HG03135 (cell line): ENCODE measurements at regions not wholly inside any gene's neighbourhood (a gene's known extent, or its start where the extent isn't known, plus 50 kb on each side); places are given as distances from the start of the nearest gene placed in this dataset.

Source experiments
- ATAC-seq: cut with Tn5 transposase; IDR thresholded peaks from one replicate; pipeline ENCODE4 v1.9.1; 2021; ENCODE audit warnings: mild to moderate bottlenecking, moderate library complexity; ENCODE audit not compliant: unreplicated experiment

DNA sequence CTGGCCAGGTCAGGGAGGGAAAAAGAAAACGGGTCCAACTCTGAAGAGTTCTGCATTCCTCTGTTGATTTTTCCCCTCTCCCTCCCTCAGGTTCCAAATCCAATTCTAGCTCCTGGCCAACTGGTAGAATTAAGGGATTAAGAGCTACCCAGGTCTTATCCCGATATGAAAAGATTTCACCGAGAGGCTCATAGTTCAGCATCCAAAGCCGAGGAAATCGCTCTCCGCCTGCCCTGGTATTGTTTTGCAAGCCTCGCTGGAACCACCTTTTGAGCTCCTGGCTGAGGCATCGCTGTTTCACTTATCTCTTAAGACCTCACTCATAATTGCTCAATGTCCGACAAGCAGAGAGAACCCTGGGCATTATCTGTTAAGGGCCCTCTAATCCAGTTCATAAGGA lies 180.4 kb downstream of the URI1 start:
- no peak for ATAC-seq

DNA sequence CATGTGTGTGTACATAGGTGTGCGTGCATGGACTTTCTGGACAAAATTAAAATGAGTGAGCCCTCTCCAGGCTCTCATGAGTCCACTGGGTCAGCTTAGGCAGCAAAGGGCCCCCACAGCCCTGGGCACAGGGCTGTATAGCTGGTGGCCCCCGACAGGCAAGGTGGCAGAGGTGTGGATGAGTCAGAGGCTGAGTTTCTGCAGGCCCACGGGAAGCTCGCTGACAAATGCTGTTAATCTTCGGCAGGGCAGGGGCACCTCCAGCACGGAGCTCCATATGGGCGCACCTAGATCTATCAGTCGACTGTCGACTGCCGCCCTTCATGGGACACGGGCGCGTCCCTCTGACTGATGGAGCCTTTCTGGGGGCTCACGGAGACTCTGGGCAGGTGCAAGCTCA lies 181.1 kb downstream of the URI1 start:
- no peak for ATAC-seq

DNA sequence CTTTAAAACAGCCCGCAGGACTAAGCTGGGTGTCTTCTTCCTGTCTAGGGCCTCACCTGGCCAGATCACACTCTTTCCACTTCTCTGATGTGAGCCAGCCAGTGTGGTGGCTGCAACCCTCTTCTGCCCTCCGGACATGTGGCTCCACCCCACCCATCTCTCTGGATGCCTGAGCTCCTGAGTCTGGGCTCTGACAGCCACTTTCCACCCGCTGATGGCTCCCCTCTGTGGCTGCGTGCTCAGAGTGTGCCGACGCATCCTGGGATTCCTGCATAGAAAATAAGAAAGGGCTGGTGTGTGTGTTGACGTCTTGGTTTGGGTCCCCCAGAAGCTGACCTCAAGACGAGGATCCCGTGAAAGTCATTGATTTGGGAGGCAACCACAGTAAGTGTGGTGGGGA lies 181.6 kb downstream of the URI1 start:
- ATAC-seq = no peak

DNA sequence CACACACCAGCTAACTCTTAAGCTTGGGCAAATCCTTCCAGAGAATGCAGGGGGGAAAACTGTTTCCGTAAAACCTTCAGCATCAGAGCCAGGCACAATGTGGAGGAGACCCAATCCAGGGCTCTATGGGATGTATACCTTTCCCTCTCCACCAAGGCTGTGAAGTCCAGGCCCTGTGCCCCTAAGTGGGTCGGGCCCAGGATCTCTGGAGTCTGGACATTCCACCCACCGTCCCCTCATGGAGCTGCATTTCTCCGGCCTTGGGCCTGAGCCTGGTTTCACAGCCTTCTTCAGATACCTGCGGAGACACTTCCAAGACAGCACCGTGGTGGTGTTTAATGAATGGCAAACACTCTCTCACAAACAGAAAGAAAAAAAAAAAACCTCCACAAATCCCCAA lies 186.2 kb downstream of the URI1 start:
- no peak for ATAC-seq

DNA sequence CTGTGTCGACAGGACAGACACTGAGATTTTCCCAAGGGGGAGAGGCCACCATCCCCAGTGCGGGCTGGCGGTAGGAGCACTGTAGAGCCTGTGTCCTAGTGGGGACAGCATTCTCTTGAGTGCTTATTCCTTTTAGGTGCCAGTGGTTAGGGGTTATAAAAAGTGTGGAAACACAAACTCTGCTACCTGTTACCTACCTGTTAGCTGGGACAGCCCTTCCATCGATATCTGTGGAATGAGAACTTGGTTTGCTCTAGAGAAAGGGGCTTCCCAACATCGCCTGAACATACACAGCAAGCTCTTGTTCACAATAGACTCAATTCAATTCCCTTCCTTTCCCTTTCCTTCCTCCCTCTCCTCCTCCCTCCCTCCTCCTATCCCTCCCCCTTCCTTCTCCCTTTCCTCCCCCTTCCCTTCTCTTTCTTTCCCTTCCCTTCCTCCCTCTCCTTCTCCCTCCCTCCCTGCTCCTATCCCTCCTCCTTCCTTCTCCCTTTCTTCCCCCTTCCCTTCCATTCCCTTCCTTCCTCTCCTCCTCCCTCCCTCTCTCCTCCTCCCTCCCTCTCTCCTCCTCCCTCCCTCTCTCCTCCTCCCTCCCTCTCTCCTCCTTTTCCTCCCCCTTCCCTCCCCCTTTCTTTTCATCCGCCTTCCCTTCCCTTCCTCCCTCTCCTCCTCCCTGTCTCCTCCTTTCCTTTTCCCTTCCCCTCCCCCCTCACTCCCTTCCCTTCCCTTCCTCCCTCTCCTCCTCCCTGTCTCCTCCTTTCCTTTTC lies 188.5 kb downstream of the URI1 start:
- ATAC-seq = no peak

DNA sequence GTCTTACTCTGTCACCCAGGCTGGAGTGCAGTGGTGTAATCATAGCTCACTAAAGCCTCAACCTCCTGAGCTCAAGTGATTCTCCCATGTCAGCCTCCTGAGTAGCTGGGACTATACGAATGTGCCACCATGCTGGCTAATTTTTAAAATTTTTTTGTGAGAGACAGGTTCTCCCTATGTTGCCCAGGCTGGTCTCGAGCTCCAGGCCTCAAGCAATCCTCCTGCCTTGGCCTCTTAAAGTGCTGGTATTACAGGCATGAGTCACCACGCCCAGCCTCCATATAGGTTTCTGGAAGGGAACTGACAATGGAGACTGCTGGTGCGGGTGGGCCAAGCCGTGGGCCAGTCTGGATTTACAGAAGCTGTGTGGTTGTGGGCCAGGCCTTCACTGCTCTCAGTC lies 189.2 kb downstream of the URI1 start:
- no peak for ATAC-seq

DNA sequence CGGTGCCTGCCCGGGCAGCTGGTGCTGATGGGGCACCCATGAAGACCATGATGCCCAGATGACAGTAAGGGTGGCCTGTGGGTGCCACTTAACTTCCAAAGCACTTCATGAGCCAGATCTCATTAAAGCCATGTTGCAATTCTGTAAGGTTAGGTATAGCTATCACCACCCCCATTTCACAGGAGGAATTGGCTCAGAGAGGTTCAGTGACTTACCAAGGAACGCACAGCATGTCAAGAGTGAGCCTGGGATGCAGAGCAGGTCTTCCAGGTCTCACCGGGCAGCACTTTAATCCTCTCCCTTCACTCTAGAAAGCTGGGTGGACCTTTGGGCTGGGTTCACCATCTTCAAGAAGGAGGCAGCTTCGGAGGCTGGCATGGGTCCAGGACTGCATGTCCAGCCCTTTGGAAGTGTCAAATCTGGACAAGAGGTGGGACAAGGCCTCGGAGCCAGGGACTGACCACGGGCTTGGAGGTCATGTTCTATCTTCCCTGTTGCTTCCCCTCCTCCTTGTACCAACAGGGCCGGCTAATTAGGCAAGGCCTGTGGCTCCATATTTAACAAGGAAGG lies 189.8 kb downstream of the URI1 start:
- no peak for ATAC-seq

DNA sequence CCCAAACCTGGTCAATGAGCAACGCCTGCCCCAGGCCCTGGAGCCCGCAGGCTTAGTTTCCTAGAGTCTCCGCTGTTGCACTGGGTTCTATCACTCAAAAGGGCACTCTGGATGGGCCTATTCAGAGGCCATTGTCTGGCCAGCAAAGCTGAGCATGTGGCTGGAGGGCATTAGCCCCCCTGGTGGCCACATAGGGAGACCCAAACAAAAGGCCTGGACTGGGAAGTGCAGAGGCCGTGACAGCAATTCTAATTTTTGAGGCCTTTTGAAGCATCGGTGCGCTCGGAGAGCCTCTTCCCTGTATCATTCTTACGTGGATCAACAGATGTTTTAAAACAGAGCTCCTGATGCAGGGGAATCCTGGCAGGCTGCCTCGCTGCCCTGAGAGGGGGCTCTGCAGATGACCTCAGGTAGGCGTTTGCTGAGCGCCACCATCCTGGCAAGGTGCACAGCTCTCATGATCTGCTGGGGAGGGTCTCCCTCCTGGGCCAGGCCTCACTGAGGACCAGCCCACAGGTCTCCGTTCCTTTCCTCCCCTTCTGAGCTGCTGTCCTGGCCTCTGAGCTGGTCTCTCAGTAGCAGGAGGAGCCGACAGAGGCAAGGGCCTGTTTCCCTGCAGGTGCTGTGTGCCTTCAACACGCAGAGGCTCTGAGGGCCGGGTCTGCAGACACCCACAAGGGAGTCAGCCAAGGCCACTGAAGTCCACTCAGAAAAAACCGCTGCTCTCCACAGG lies 190.5 kb downstream of the URI1 start:
- ATAC-seq = no peak

DNA sequence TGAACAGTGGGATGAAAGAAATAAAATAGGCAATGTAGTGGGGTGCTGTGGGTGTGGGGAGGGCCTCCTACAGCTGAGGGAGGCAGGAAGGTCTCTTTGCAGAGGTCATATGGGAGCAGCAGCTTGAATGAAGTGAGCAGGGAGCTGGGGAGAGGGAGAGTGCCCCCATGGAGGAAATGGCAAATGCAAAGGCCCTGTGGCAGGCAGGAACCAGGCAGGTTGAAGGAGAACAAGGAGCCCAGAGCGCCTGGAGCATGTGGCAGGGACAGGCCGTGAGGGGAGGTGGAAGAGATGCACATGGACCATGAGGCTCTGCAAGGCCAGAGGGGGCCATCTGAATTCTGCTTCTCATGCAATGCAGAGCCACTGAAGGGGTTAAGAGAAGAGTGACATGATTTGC lies 191.8 kb downstream of the URI1 start:
- no peak for ATAC-seq

DNA sequence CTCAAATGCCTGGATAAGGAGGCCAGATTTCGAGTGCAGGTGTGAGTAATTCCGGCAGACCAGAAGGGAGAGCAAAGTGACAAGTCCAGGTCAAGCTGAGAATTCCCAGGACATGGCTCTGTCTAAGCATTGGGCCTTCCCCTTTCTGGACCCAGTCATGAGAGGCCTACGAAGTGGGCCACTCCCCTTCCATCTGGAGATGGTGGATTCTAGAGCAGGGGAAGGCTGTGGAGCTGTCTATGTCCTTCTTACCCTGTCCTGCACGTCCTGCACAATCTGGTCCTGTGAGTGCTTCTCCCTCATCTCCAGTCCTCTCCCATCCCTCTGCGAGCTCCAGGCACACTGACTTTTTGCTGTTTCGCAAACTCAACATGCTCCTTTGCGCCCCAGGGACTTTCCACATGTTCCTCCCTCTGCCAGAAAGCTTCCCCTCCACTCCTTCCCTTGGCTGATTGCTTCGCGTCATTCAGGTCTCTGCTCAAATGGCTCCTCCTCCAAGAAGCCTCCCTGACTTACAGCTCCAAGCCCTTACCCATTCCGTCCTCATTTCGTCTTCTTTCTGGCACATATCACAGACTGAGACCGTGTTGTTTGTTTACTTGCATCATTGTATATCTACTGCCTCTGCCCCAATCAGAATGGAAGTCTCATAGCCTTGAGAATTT lies 193.2 kb downstream of the URI1 start:
- ATAC-seq = no peak

DNA sequence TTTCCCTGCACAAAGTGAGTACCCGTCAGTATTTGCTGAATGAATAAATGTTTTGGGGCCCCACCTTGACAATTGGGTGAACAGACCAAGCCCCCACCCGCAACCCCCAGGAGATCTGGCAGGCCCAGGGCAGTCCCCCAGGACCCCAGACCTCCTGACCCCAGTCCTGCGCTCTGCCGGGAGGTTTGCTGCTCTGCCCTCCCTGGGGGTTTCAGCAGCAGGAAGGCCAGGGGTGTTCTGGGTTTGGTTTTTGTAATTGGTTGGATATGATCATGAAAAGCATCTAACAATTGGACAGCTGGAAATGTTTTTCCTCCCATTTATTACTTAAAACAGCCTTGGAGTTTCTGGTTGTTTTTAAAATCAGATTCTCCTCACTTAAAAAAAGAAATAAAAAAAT lies 193.8 kb downstream of the URI1 start:
- ATAC-seq = no peak

DNA sequence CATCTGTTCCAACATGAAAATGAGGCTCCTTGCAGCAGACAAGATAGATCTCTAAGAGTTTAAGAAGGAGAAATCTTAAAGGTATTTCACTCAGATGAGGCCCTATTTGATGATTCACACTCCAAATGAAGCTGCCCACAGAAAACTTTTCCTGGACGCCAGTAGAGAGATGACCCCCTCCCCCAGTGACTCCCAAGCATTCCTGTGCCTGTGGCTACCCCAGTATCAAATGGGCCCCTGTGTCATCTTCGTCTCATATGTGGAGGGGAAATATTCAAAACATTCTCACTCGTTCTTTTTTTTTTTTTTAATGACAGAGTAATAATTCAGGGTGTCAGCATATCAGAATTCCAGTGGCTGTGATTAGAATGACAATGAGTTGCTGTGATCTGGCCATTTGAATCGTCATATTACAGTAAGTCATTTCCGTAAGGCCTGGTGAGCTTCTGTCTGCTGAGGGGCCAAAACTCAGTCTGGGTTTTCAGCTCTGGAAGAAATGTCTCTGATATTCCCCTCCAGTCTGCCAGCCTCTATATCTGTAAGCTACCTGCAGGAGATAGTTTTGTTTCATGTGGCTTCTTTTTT lies 194.7 kb downstream of the URI1 start:
- no peak for ATAC-seq

DNA sequence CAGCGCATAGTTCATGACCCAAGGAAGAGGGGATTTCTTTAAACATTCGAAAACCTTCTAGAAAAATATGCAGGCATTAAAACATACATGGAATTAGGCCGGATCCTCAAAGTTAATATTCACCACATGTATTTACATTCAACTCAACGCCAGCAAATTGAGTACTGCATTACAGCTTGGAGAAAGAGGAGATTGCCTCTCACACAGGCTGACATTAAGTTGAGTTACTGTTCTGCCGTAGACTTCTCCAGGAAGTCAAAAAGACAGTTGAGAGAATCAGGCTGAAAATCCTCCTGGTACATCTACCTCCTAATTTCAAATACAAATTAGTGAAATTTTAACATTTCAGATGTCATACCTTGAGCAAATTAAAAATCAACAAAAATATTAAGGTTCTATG lies 195.7 kb downstream of the URI1 start:
- ATAC-seq = no peak

DNA sequence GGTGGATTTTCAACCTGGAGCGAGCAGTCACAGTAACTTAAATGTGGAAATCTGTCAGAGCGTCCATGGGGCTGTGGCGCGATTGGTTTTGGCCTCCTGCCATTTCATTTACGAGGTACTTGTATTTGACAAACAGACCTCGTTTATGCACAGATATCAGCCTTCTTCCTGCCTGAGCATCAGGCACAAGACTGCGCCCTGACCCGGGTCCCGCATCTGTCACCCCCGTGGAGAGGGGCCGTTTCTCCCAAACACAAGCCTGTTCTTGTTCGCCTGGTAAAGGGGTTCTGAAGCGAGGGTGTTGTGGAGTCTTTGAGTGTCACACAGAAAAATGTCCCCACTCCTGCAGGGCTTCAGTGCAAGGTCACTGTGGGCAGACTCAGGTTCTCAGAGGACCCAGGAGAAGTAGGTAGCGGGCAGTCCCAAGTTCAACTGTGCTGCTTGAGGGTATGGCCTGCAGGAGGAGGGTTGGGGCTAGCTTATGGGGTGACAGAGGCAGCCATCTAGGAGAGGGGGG lies 202.3 kb downstream of the URI1 start:
- no peak for ATAC-seq

DNA sequence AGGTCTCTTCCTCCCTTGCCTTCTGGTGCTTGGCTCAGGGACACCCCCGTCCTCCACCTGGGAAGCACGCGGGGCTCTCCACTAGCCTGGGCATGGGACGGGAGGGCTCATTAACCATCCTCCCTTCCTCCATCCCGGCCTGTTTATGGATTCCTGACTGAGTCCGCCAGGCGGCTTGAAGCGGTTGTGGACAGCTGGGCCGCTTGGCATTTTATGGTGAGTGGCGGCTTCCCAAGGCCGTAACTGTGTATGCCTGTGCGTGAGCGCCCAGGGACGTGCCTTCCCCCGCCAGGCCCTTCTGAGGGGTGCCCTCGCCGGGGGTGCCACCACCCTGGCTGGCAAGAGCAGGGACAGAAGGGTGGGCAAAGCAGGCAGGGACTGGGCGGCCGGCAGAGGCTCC lies 202.8 kb downstream of the URI1 start:
- ATAC-seq = no peak

DNA sequence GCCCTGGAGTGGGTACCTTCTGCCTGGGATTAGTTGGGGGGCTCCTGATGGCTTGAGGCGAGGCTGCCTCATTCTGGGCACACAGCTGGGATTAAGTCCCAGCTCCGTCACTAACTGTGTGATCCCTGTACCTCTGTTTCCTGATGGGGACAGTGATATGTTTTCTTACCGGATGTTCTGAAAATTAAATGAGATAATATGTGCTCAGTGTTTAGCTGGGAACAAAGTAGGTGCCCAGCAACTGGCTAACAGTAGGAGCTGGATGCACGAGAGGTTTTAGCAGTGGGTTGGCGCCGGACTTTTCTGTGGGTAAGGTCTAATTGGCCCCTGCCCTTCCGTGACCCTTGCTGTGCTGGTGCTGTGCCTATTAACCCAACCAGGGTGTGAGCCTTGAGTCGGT lies 203.4 kb downstream of the URI1 start:
- ATAC-seq = no peak

DNA sequence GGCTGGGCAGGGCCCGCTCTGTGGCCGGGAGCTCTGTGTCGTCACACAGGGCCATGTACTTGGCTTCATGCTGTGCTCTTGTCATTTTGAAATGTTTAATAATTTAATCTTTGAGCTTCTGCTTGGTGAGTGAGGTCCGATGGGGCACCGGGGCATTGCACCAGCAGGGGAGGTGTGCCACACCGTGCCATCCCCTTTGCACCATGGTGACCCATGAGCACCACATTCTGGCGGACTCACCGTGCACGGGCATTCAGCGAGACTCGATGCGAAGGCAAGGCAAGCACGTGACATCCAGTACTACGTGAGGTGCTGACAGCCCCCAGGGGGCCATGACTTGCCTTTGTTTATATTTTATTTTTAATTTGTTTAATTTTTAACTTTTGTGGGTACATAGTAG lies 204.3 kb downstream of the URI1 start:
- no peak for ATAC-seq

DNA sequence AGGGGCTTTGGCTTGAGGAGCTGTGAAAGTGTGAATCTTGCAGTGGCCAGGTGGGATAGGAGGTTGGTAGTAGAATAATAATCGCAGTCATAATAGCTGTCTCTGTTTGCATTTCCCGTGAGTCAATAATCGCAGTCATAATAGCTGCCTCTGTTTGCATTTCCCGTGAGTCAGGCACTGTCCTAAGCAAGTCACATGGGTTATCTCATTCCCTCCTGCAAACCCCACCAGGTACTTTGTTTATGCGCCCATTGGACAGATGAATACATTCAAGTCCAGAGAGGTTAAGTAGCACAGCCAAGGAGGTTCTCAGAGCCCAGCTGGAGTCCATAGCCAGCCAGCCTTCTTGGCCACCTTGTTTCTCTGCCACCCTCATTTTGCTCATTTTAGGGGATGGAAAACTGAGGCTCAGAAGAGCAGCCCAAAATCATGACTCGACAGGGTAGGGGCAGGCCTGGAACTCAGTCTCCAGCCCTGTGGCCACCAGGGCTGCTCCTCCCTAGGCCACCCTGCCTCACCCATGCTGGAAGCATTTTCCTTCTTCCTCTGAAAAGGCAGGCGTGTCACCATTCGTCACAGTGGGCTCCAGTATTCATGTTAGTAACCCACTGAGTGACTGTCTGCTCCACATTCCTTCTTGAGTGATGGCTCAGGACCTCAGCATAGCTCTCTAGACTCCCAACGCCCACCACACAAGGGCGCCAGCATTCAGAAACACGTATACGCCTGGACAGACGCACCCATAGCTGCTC lies 206.2 kb downstream of the URI1 start:
- ATAC-seq = no peak

DNA sequence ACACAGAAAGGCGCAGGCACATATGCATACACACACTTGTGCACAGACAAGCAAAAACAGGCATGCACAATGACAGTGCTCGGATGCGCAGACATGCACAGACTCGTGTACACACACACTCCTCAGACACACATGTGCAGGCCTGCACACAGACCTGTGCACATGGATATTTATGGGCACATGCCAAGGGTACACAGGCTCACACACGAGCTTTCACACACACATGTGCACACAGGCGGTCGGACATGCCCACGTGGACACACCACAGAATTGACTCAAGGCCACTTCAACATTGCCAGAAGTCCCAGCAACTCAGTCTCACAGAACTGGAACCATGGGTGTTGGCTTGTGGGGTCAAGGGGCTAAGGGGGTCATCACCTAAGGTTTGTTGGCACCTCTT lies 206.8 kb downstream of the URI1 start:
- ATAC-seq = no peak

DNA sequence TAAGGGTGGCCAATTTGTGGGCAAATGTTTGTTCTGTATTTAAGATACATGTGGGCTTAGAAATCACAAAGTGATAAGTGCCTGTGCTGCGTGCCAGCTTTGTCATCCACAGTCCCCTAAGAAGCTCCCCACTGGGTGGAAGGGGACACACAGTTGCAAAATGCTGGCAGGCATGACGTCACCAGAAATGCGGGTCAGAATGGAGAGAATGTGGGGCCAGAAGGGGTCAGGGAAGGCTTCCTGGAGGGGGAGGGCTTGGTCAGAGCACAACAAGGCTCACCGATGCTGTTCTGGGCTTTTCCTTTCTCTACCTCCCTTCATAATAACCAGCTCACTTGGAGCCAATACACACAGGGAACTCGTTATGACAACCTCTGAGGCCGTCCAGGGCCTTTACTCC lies 207.3 kb downstream of the URI1 start:
- no peak for ATAC-seq

DNA sequence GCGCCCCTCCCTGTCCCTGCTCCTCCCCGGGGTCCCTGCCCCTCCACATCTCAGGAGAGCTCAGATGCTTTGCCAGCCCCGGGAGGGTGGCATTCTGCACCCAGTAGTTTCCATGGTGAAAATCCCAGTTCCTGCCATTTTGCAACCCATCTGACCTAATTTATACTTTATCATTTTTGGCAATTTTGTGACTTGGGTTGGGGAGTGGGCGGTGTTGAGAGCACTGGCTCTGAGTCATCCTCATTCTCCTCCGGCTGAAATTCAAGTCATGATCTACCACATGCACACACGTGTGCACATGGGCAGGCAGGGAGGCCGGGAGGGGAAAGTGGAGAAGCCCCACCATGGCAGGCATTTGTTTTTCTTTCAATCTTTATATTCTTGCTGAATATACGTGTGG lies 208.6 kb downstream of the URI1 start:
- no peak for ATAC-seq
